HEK293T (cell line): ENCODE measurements at regions not wholly inside any gene's neighbourhood (a gene's known extent, or its start where the extent isn't known, plus 50 kb on each side); places are given as distances from the start of the nearest gene placed in this dataset.

Source experiments
- CTCF ChIA-PET: fragments of 350-600 bp; formaldehyde crosslinking; extraction: SDS; loops from one replicate; lab custom pipeline; 2021; ENCODE audit warnings: antibody characterized with exemption, inconsistent platforms; lab: Yijun Ruan, JAX
- POLR2A ChIA-PET: fragments of 350-600 bp; formaldehyde crosslinking; extraction: SDS; loops from one replicate; lab custom pipeline; 2020; ENCODE audit warnings: antibody characterized with exemption, inconsistent platforms; lab: Yijun Ruan, JAX
- DNase-seq: peaks from one replicate; pipeline ENCODE4 v3.0.0; 2012; ENCODE audit warnings: mixed read lengths; ENCODE audit errors: extremely low spot score
- ARNT ChIP-seq: fragments of 450-650 bp; IDR thresholded peaks from 2 replicates; pipeline ENCODE4 v1.6.1; 2017; ENCODE audit warnings: mild to moderate bottlenecking
- BHLHE40 ChIP-seq: fragments of 450-650 bp; IDR thresholded peaks from 2 replicates; pipeline ENCODE4 v1.6.1; 2016; ENCODE audit warnings: mild to moderate bottlenecking, moderate library complexity, borderline replicate concordance
- CTBP1 ChIP-seq: fragments of 450-650 bp; IDR thresholded peaks from 2 replicates; pipeline ENCODE4 v1.6.1; 2016; ENCODE audit warnings: borderline replicate concordance
- ELF4 ChIP-seq: fragments of 450-650 bp; IDR thresholded peaks from 2 replicates; pipeline ENCODE4 v1.6.1; 2017; ENCODE audit warnings: antibody characterized with exemption
- FOXA1 ChIP-seq: fragments of 450-650 bp; IDR thresholded peaks from 2 replicates; pipeline ENCODE4 v1.6.1; 2016; ENCODE audit warnings: mild to moderate bottlenecking
- FOXK2 ChIP-seq: fragments of 450-650 bp; IDR thresholded peaks from 2 replicates; pipeline ENCODE4 v1.6.1; 2016; ENCODE audit warnings: mild to moderate bottlenecking
- FOXM1 ChIP-seq: fragments of 450-650 bp; IDR thresholded peaks from 2 replicates; pipeline ENCODE4 v1.6.1; 2017; ENCODE audit warnings: mild to moderate bottlenecking, borderline replicate concordance
- HDGF ChIP-seq: fragments of 450-650 bp; IDR thresholded peaks from 2 replicates; pipeline ENCODE4 v1.6.1; 2017; ENCODE audit warnings: antibody characterized with exemption, borderline replicate concordance
- L3MBTL2 ChIP-seq: fragments of 450-650 bp; conservative IDR thresholded peaks from 2 replicates; pipeline ENCODE4 v1.6.1; 2016; ENCODE audit warnings: mild to moderate bottlenecking
- LEF1 ChIP-seq: fragments of 450-650 bp; IDR thresholded peaks from 2 replicates; pipeline ENCODE4 v1.6.1; 2017; ENCODE audit warnings: mild to moderate bottlenecking, borderline replicate concordance
- NFRKB ChIP-seq: fragments of 450-650 bp; IDR thresholded peaks from 2 replicates; pipeline ENCODE4 v1.6.1; 2016; ENCODE audit warnings: mild to moderate bottlenecking, moderate library complexity
- SP1 ChIP-seq: fragments of 450-650 bp; IDR thresholded peaks from 2 replicates; pipeline ENCODE4 v1.6.1; 2017
- SUZ12 ChIP-seq: fragments of 450-650 bp; IDR thresholded peaks from 2 replicates; pipeline ENCODE4 v1.6.1; 2016; ENCODE audit warnings: mild to moderate bottlenecking
- TARDBP ChIP-seq: fragments of 450-650 bp; IDR thresholded peaks from 2 replicates; pipeline ENCODE4 v1.6.1; 2016
- ZNF384 ChIP-seq: fragments of 450-650 bp; IDR thresholded peaks from 2 replicates; pipeline ENCODE4 v1.6.1; 2016
- TF ChIP-seq, protein P1 (sequence below): fragments of 450-650 bp; IDR thresholded peaks from 2 replicates; pipeline ENCODE4 v1.6.1; 2016

- no peak for TF ChIP-seq ELF4
- TF ChIP-seq SUZ12: no peak
- no peak for TF ChIP-seq TARDBP
- TF ChIP-seq SP1: no peak
- TF ChIP-seq ARNT: no peak
- no peak for TF ChIP-seq CTBP1
- no peak for TF ChIP-seq FOXK2
- TF ChIP-seq HDGF: no peak
- no peak for TF ChIP-seq FOXM1
- no peak for TF ChIP-seq NFRKB
- no peak for TF ChIP-seq BHLHE40
- no peak for TF ChIP-seq L3MBTL2
- TF ChIP-seq ZNF384: no peak
- TF ChIP-seq FOXA1: no peak
- TF ChIP-seq LEF1: no peak
- no peak for DNase-seq
- ChIA-PET CTCF (no interaction called here), POLR2A (no interaction called here)
Measured at GRCh38 chr13:70324519-70324918, 216.3 kb upstream of the KLHL1 start.

- no peak for DNase-seq
- TF ChIP-seq FOXA1 (no peak), ELF4 (no peak), SP1 (no peak)
- ChIA-PET CTCF (interaction anchor here (0.9 to 1.0 kb wide), 2 partner anchors 29 to 213 kb away, joined by 4 read pairs; no protein-coding TSS in a partner anchor), POLR2A (no interaction called here)
Measured at GRCh38 chr13:70311191-70311590, 202.9 kb upstream of the KLHL1 start.

DNA sequence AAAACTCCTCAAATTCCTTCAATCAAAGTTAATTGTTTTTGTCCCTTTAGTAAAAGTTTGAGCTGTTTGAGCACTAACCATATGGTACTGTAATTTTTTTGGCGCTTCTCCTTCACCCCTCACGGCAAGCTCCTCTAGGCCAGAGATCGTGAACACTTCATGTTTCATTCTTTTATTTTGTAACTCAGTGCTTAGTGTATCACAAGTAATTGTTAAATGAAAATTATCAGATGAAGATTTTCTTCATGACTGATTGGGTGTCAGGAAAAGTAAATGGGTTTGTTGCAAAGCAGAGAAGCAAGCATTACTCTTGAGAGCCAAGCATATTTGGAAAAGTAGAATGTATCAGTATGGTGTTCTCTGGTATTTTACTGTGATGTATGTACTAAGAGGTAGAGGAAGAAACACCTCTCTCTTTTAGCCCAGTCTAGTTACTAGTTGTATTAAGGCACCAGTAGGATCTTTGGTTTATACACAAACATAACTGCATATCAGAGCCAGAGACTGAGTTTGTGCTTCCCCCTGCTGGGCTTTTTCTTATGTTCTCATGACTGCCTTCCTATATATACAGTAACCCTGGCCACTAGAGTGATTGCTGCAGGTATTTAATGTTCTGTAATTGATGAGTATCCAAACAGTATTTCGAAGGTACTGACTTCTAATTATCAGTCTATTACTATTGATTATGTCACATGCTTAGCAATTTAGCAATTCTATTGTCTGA, 202.3 kb upstream of the KLHL1 start:
- TF ChIP-seq NFRKB (no peak), BHLHE40 (no peak), FOXK2 (no peak), HDGF (no peak), SUZ12 (no peak), FOXM1 (no peak), ARNT (no peak), CTBP1 (no peak), ZNF384 (no peak), L3MBTL2 (no peak)
- ChIA-PET POLR2A (no interaction called here), CTCF (interaction anchor here (0.7 to 1.3 kb wide), 4 partner anchors 30 to 454 kb away, joined by 3 to 5 read pairs (median 4); no protein-coding TSS in a partner anchor)
- DNase-seq: peak; percentile 70

DNA sequence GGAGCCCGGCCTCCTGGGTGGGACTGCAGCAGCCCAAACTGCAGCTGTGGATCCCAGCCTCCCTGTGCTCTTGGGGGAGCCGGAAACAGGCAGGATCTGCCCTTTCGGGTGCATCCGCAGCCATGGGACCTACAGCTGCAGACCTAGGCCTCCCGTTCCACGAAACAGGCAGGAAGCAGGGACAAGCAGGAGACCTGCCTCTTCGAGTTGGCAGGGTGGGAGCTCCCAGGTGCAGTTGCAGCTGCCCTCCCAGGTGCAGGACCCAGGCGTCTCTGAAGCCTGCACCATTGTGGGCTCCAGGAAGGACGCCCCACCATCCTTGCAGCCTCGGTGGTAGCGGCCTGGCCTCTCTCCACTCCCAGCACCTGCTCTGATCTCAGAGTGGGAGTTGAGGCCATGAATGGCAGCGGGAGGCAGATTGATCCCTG, 189.0 kb upstream of the KLHL1 start:
- POLR2A ChIA-PET: no interaction called here
- no peak for TF ChIP-seq FOXK2
- TF ChIP-seq SUZ12: no peak
- TF ChIP-seq SP1: no peak
- no peak for TF ChIP-seq LEF1
- TF ChIP-seq ZNF384: no peak
- TF ChIP-seq, protein P1, sequence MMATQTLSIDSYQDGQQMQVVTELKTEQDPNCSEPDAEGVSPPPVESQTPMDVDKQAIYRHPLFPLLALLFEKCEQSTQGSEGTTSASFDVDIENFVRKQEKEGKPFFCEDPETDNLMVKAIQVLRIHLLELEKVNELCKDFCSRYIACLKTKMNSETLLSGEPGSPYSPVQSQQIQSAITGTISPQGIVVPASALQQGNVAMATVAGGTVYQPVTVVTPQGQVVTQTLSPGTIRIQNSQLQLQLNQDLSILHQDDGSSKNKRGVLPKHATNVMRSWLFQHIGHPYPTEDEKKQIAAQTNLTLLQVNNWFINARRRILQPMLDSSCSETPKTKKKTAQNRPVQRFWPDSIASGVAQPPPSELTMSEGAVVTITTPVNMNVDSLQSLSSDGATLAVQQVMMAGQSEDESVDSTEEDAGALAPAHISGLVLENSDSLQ: no peak
- TF ChIP-seq ELF4: no peak
- TF ChIP-seq L3MBTL2: no peak
- TF ChIP-seq BHLHE40: no peak
- no peak for TF ChIP-seq HDGF
- CTCF ChIA-PET: no interaction called here
- DNase-seq: no peak

- no peak for TF ChIP-seq BHLHE40
- TF ChIP-seq ZNF384: no peak
- TF ChIP-seq CTBP1: no peak
- TF ChIP-seq LEF1: no peak
- no peak for TF ChIP-seq SP1
- DNase-seq: no peak
- POLR2A ChIA-PET: no interaction called here
- CTCF ChIA-PET: no interaction called here
Measured at GRCh38 chr13:70284371-70284770, 176.1 kb upstream of the KLHL1 start.

DNA sequence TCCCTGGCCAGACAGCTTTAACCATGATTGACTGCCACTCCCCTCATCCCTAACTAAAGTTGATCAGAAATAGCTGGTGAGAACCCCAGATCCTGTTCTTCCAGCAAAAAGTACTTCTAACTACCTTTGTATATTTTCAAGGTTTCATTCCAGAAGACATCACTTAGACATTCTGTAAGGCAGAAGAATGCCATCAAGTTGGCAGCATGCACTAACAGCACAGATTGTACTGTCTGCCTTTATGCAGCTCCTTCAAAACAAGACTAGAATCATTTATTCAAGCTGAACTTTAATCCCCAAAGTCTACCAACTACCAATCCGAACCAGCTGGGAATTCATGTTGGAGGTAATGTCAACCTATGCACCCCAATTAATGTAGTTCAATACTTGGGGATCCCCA, 167.6 kb upstream of the KLHL1 start:
- CTCF ChIA-PET: no interaction called here
- TF ChIP-seq, protein P1: no peak
- TF ChIP-seq SUZ12 (no peak), NFRKB (no peak), FOXA1 (no peak), LEF1 (no peak), L3MBTL2 (no peak), FOXM1 (no peak)
- no peak for DNase-seq
- POLR2A ChIA-PET: no interaction called here

- ChIA-PET CTCF (interaction anchor here (0.9 kb wide), 1 partner anchor 157 kb away, joined by 3 read pairs; no protein-coding TSS in a partner anchor), POLR2A (no interaction called here)
- TF ChIP-seq BHLHE40: no peak
- no peak for TF ChIP-seq FOXA1
- no peak for TF ChIP-seq SP1
- TF ChIP-seq FOXM1: no peak
- no peak for TF ChIP-seq LEF1
- TF ChIP-seq NFRKB: no peak
- no peak for TF ChIP-seq ELF4
- no peak for TF ChIP-seq HDGF
- TF ChIP-seq TARDBP: no peak
- TF ChIP-seq CTBP1: no peak
- no peak for TF ChIP-seq SUZ12
- TF ChIP-seq, protein P1: no peak
- no peak for TF ChIP-seq ARNT
- no peak for TF ChIP-seq L3MBTL2
- no peak for TF ChIP-seq FOXK2
- DNase-seq: no peak
Measured at GRCh38 chr13:70255406-70255991, 147.2 kb upstream of the KLHL1 start.
